Daoy (cell line): ENCODE measurements at regions not wholly inside any gene's neighbourhood (a gene's known extent, or its start where the extent isn't known, plus 50 kb on each side); places are given as distances from the start of the nearest gene placed in this dataset.

ENCODE experiments used
- DNase-seq: peaks from one replicate; pipeline ENCODE4 v3.0.0-alpha.2; 2015; ENCODE audit warnings: low read depth

DNA sequence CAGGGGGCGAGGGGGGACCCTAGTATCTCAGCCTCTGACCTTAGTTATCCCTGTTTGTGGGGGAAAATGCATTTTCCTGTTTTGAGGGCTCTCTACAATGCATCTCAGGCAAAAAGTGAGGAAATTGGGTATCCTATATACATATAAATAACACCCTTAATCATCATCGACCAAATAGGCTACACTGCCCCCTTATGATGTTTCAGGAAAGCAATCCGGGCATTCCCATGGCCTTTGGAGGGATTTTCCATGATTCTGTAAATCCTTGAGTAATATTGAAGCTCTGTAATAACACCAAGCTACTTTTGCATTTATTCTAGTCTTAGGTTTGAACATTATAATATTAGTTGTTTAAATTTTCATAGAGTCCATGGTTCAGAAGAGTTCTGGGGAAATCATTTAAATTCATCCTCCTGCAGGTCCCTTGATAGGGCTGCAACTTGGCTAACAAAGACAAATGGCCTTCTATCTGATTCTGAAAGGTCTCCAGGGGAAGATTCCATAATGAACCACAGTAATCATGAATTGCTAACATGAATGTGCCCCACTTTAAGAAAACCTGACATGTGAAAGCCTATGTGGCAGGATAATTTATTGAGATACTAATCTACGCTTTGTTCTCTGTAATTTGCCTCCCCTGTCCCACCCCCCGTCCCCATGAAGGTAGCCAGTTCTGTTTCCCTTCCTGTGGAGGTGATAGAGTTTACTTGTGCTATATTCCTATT is 91.5 kb upstream of the SCOC start:
- no peak for DNase-seq

DNA sequence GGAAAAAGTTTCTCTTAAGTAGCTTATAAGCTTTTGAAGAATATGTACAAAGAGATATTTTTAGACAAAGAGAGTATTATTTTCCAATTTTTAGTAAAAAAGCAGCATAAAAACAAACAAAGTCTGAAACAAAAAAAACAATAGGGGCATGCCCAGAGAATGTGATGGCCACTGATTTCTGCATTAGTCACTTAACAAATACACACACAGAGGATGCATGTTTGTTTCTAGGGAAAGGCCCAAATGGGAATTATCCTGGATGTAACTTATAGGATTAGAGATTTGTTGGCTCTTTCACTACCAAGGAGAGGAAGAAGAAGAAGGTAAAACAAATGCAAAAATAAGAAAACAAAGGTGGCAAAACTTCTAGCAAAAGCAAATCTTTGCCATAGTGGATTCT is 95.9 kb upstream of the SCOC start:
- no peak for DNase-seq

DNA sequence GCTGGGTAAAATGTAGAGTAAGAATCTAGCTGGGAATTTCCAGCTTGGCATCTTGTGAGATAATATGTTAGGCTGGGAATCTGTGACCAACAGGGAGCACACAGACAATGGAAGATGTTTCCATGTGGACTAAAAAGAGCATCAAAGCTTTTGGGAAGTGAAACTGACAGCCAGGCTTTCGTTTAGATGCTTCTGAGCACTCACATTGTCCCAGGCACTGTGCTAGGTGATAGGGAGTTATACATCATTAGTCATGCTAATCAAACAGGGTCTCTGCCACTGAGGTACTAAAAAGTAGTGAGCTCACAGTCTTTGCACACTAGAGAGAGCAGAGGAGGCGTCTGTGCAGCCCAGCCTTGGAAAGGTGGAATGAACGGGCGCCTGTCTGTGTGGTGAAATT is 101.9 kb upstream of the SCOC start:
- no peak for DNase-seq

DNA sequence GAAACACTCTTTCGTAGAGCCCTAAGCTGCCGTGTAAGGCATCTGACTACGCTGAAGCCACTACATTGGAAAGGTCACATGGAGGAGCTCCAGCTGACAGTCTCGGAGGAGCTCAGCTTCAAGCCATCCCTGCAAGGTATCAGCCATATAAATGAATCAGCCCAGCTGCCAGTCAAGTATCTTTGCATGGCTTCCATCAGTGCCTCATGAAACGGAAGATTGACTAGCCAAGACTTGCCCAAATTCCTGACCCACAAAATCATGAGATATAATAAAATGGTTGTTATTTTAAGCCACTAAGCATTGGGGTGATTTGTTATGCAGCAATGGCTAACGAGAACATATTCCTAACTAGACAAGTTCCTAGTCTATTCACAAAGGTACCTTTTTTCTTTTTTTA is 104.1 kb upstream of the SCOC start:
- DNase-seq, result no peak

DNA sequence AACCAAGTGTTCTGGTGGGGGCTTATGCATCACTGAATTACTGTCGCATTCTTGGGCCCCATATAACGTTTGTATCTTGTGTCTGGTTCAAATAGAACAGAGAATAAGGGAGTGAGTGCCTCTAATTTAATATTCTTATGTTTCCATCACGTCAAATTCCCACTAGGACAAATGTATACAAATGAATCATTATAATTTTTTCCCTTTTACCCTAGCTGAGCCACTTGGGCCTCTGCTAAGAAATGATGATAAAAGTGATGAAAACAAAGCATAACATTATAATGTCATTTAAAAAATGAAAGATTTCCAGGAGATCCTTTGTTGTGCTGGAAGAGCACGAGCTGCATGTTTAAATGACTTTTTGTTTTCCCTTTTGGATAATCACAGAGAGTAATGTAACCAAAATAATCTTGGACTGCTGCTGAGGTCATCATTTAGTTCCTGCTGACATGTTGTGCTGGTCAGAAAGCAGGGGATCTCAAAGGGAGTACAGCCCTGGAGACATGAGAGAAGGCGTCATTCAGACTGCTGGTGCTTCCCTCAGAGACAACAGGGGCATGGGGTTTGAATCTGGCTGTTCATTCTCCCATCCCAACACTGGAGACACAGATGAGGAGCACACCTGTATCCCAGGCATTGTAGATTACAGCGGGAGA is 105.1 kb upstream of the SCOC start:
- no peak for DNase-seq

DNA sequence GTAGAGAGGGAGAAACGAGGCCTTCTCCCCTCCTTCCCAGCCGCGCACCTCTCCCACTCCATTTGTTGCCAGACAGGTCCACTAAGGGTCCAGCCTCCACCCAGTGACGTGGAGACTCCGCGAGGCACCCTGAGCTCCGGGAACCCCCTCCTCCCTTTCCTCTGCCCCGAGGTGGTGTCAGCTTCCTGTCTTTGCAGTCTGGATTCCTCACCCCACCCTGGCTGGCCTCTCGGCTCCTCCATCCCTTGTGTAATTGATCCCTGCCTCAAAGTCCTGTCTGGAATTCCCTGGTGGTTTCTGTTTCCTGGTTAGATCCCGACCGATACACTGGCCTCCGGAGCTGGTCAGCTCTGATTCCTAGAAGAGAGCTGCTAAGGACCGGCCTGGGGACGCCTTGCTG is 105.9 kb upstream of the SCOC start:
- DNase-seq, result no peak

DNA sequence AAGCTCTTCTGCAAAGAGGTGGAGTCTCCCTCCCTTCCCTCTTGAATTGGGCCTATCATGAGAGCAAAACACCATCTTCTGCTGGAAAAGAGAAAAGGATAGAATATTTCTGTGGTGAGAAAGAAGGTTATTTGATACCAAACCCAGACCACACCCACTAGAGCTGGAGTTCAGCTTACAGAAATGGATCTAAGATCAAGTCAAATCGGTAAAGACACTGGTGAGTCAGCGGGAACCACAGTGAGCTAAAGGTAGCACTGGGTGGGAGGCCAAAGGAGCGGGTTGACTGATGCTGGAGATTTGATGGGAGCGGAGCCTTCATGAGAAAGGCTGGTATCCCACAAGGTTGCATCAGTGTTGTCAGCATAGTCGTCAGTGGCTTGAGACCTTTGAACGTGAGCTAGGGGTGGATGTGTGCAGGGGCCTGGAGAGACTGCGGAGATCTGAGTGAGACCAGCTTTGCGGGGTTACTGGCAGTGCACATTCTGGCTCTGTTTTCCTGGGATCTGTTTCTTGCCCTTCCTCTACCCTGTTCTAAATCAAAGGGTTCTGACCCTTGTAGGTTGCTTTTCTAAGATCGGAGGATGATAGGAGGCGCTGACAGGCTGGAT is 106.4 kb upstream of the SCOC start:
- DNase-seq, result peak; percentile 47

DNA sequence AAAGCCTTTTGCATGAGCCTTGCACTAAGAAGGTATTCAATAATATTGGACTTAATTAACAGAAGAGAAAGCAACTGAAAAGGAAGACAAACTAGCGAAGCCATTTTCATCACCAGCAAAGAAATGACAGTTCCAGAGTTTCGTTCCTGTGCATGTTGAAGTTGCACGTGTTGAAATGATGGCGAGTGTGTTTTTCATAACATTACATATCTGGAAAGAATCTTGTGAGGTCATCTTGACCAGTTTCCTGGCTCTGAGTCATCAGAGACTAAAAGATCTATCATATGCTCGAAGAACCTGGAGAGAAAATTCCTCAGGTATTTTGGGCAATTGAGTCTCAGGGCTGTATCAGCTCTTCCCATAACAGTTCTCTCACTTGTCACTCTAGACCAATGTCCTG is 106.2 kb upstream of the MAML3 start:
- DNase-seq, result peak; percentile 46

DNA sequence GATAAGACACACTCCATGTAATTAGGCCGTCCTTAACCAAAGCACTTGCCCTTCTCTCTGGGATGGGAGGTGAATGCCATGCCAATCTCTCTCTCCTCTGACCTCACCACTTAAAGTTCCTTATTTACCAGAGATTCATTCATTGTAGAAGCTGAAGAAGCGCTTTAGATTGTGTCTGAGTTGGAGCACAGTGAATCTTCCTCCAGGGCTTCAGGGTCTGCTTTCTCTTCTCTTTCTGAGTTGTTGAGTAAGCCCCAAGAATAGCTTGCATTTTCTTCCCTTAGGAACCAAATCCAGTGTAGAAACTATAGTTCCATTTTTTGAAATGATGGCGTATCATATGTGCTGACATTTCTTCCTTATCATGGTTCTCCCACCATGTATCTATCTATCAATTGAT is 104.5 kb upstream of the MAML3 start:
- no peak for DNase-seq

DNA sequence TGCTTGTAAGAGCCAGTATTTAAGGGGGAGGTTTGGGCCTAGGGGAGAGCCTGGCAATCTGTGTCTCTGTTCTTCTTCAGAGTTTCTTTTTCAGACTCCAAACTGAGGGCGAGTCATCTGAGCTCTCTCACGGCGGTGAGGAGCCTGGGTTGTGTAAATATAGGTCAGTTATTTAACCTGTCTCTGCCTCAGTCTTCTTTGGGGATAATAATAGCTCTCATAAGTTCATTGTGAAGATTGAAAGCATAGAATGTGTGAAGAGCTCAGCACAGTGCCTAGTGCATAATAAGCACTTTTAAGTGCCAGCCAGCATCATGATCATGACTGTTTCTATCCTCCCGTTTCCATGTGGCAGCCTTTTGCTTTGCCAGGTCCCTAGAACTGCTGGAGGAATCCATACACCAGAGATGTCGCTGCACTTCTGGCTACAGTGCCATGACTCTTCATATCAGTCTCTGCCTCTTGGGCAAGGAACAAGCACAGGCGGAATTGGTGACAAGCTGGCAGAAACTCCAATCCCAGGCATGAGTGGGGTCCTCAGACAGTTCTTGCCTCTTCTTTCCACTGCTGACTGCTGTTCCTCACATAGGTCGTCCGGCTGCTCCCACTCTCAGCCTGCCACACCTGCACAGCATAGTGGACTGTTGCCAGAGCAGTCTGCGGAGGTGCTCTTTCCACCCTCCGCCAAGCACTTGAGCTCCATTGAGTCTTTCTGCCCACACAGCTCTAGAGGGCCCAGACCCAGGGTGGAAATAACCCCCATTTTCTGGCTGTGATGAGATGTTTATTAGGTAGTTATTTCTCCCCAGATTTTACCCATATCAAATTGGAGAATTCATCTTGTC is 103.7 kb upstream of the MAML3 start:
- no peak for DNase-seq

DNA sequence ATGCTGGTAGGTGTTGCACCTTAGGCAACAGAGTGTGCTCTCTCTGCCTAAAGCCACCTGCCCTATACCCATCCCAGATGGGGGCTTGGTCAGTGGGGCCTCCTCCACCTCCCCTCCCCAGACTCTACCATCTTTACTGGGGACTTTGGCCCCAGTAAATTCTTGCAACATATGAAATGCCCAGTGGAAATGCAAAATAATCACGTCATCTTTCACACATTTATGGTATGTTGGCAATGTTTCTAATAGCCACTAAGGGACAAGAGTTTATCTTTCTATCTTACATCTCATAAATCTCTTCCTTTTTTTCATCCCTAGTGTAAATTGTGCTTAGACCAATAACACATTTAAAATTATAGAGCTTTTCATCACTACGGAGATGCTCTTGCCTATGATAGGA is 103.0 kb upstream of the MAML3 start:
- DNase-seq, result no peak

DNA sequence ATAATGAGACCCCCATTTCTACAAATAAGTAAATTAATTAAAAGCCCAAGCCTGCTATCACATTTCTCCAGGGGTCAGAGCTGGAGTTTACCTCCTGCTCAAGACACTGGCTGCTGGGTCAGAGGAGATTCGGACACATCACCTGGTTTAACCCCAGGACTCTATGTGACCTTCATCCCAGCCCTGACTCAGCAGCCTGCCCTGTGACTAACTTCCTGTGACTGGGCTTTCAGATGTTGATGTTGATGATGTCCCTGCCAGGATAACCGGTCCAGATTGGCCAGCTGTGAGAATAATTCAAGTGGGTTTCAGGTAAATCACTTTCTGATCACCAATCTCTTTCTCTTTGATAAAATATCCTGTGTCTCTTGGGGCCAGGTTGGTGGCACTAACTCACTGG is 102.4 kb upstream of the MAML3 start:
- peak; percentile 66 for DNase-seq

DNA sequence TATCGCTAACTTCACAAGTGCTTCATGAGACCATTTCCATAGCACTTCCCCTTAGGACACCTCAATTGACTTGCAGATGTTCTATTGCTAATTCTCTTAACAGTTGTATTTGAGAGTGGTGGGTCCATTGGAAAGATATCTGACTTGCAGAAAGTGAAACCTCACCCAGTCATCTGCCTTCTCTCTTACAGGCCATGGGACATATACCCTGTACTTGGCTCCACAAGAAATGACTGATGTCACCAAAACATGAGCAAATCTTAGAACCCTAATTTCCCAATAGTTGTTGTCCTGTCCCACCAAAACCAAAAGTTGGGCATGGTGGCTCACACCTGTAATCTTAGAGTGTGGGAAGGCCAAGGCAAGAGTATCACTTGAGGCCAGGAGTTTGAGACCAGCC is 101.9 kb upstream of the MAML3 start:
- no peak for DNase-seq

DNA sequence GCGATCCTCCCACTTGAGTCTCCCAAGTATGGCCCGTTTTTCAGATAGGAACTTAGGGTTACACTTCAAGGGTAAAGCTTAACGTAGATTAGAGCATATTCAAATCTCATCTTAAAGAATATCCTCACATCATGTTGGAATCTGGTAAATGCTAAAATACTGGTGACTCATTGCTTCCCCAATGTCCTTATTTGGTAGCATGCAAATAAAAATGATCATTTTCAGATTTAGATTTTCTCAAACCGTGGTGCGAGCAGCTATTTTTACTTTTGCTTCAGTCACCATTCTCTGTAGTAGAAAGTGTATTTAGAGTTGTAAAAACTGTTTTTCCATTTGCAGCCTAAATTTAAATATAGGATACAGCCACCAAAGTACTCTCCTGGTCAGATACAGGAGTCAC is 101.5 kb upstream of the MAML3 start:
- no peak for DNase-seq

DNA sequence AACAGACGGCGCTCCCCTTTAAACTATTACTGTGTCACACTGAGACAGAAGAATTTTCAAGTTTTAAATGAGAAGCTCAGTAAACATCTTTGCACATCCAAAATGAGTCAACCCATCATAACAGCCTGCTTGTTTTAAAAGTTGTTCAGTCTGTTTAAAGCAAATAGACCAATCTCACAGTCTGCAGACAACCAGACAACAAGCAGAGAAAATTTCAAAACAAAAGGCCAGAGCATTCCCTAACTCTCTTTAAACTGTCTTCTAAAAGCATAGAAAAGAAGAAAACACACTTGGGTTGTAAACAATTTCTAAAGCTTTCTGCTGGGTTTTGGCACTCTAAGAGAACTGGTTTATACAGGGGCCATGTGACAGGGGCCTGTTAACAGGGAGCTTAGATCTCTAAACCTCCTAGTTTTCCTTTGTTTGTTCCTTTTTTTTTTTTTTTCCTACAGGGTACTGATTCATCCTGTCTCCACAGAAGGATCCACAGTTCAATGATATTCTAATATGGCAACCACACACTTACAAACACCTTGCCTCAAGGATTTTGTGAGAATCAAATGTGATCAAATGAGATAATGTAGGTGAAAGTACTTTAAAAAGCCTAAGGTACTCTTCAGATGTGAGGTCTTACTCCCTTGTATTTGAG is 100.8 kb upstream of the MAML3 start:
- no peak for DNase-seq

DNA sequence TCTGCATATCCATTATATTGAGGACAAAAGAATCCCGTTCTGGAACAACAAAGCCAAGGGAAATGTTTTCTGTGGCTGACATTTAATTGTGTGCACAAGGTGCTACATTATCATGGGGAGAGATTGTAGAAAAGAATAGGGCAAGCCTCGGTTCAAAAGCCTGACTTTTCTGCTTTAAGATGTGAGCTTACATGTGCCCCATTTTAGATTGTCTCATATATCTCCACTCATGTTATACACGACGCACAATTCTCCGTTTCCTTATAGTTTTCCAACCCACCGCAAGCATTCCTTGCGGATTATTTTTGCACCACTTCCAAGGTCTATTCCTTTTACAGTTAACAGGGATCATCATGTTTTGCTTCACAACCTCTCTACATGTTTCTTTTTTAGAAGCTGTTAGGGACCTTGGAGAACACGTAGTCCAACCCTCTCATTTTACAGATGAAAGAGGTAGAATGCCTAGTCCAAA is 99.6 kb upstream of the MAML3 start:
- no peak for DNase-seq

DNA sequence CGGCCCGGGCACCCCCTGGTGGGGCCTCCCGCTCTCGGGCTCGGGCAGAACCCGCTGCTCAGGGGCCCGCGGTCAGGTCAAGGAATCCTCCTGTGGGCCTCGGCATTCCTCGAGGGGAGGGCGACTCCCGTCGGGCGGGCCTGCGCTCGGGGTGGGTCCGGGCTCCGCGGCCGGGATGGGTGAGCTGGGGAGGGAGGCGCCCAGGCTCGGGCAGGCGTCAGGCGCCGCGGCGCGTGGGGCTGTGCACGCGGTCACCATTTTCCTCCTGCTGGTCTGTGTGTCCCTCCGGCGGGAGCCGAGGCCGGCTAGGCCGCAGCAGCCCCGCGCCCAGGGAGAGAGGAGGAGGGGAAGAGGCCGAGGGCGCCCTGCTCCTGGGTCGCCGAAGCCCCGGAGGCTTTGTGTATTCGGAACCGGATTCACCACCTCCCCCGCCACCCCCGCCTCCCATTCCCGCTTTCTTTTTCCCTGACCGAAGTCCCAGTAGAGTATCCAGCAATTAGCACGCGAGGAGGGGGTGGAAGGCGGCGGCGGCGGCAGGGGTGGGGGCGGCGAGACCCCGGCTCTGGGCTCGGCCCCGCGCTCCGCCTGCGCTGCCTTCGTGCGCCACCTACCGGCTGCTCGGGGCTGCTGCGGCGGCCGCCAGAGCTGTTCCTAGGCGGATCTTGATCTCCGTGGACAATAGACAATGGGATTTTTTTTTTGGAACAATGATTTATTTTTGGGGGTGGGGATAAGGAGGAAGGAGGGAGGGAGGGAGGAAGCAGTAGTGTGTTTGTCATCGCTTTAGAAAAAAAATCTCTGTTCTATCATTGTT is 99.0 kb upstream of the MAML3 start:
- DNase-seq, result peak; percentile 77

DNA sequence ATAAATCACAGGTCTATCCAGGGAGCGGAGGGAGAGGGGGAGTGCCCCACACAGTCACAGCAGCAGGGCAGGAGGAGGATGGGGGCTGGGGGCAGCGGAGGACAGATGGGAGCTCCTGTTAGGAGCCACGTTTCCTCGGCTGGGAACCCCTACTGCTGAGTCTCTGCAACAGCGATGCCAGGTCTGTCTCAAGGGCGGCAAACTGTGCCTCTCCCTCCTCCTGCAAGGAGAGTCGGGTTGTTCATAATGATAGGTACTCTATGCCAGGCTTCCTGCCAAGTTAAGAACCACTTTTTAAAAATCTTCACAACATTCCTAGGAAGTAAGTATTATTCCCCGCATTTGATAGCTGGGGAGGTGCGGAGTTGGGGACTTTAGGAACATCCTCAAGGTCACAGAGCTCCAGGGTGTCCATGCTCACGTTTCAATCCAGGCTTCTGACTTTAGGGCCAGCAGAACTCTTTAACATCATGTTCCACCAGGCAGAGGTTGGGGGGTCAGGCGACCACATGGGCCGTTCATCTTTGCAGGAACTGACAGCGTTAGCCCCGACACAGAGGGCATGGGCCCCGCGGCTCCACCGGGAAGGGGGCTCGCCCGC is 98.3 kb upstream of the MAML3 start:
- peak; percentile 34 for DNase-seq

DNA sequence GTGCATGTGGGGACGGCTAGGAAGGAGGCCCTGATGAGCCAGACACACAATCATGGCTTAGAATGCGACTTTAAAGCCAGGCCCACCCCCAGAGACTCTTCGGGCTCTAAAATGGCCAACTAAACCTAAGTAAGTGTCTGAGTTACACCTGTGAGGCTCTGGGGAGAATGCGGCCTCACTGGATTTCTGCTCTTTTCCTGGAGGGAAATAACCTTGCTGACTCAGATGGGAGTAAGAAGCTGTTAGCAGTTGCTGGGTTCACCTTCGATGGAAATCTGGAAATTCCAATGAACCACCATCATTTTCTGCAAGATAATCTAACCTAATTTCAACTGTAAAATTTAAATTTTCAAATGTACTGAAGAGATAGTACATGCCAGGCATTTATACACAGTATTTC is 97.6 kb upstream of the MAML3 start:
- DNase-seq, result no peak

DNA sequence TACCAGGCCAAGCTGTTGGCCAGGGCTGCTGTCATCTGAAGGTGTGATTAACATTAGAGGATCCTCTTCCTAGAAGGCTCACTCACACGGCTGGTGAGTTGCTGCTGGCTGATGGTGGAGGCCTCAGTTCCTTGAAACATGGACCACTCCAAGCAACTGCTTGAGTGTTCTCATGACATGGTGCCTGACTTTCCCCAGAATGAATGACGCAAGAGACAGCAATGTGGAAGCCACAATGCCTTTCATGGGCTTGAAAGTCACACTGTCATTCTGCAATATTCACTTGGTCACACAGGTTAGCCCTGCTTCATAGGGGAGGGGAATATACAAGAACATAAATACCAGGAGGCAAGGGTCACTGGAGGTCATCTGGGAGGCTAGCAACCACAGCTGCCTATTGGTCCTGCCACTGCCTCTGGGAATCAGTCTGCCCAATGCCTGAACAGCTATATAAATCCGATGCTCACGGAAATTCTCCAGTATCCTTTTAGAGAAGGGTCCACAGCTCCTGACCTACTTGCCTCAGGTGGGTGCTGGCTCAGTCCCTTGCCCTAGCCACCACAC is 97.1 kb upstream of the MAML3 start:
- no peak for DNase-seq
